H9 (cell line): ENCODE measurements at regions not wholly inside any gene's neighbourhood (a gene's known extent, or its start where the extent isn't known, plus 50 kb on each side); places are given as distances from the start of the nearest gene placed in this dataset.

ENCODE experiments used
- DNase-seq: peaks from one replicate; pipeline ENCODE4 v3.0.0-alpha.2; 2017
- H2AFZ ChIP-seq: one replicate; pipeline ENCODE4 v1.6.1; 2013; ENCODE audit warnings: mild to moderate bottlenecking, low read length, control low read depth, moderate library complexity
- H2AK5ac ChIP-seq: 2 replicates; pipeline ENCODE4 v1.6.1; 2013; ENCODE audit warnings: low read length, control low read depth, mixed read lengths; ENCODE audit not compliant: insufficient read length
- H2BK120ac ChIP-seq: one replicate; pipeline ENCODE4 v1.6.1; 2013; ENCODE audit warnings: low read depth, mild to moderate bottlenecking, low read length, control low read depth, inconsistent platforms; ENCODE audit not compliant: poor library complexity, severe bottlenecking
- H2BK12ac ChIP-seq: 2 replicates; pipeline ENCODE4 v1.6.1; 2013; ENCODE audit warnings: low read length, control low read depth, mixed read lengths, low read depth; ENCODE audit not compliant: insufficient read length
- H2BK15ac ChIP-seq: 2 replicates; pipeline ENCODE4 v1.6.1; 2013; ENCODE audit warnings: low read depth, low read length, control low read depth
- H2BK20ac ChIP-seq: one replicate; pipeline ENCODE4 v1.6.1; 2013; ENCODE audit warnings: low read depth, mild to moderate bottlenecking, low read length, control low read depth, inconsistent platforms; ENCODE audit not compliant: poor library complexity, severe bottlenecking
- H2BK5ac ChIP-seq: 2 replicates; pipeline ENCODE4 v1.6.1; 2013; ENCODE audit warnings: low read length, control low read depth, mixed read lengths; ENCODE audit not compliant: insufficient read length
- H3K14ac ChIP-seq: 2 replicates; pipeline ENCODE4 v1.6.1; 2013; ENCODE audit warnings: low read length, control low read depth; ENCODE audit not compliant: insufficient read depth
- H3K18ac ChIP-seq: 2 replicates; pipeline ENCODE4 v1.6.1; 2013; ENCODE audit warnings: low read depth, mild to moderate bottlenecking, mixed read lengths, low read length, control low read depth; ENCODE audit not compliant: insufficient read length
- H3K23ac ChIP-seq: 2 replicates; pipeline ENCODE4 v1.6.1; 2013; ENCODE audit warnings: low read length, control low read depth, mixed read lengths, low read depth; ENCODE audit not compliant: insufficient read length
- H3K23me2 ChIP-seq: 2 replicates; pipeline ENCODE4 v1.6.1; 2013; ENCODE audit warnings: low read depth, mild to moderate bottlenecking, mixed read lengths, low read length, control low read depth; ENCODE audit not compliant: insufficient read length, poor library complexity, severe bottlenecking
- H3K27ac ChIP-seq: 2 replicates; pipeline ENCODE4 v1.5.1; 2013; ENCODE audit warnings: low read length, control low read depth, mixed read lengths, low read depth; ENCODE audit not compliant: insufficient read length
- H3K27me3 ChIP-seq: 2 replicates; pipeline ENCODE4 v1.6.1; 2013; ENCODE audit warnings: low read length, control low read depth, inconsistent platforms; ENCODE audit not compliant: insufficient read depth
- H3K4ac ChIP-seq: 2 replicates; pipeline ENCODE4 v1.6.1; 2013; ENCODE audit warnings: low read depth, mild to moderate bottlenecking, control low read depth, inconsistent platforms, low read length, moderate library complexity
- H3K4me1 ChIP-seq: 2 replicates; pipeline ENCODE4 v1.6.1; 2013; ENCODE audit warnings: low read length, control low read depth, inconsistent platforms; ENCODE audit not compliant: insufficient read depth
- H3K4me2 ChIP-seq: 2 replicates; pipeline ENCODE4 v1.6.1; 2013; ENCODE audit warnings: low read length, control low read depth, mixed read lengths; ENCODE audit not compliant: insufficient read length, insufficient read depth
- H3K56ac ChIP-seq: 2 replicates; pipeline ENCODE4 v1.6.1; 2013; ENCODE audit warnings: low read depth, mild to moderate bottlenecking, mixed read lengths, low read length, control low read depth; ENCODE audit not compliant: insufficient read length
- H3K79me1 ChIP-seq: 2 replicates; pipeline ENCODE4 v1.6.1; 2013; ENCODE audit warnings: low read depth, mild to moderate bottlenecking, moderate library complexity, low read length, control low read depth, inconsistent platforms; ENCODE audit not compliant: insufficient read depth, poor library complexity, severe bottlenecking
- H3K79me2 ChIP-seq: 2 replicates; pipeline ENCODE4 v1.6.1; 2013; ENCODE audit warnings: low read length, control low read depth, inconsistent platforms; ENCODE audit not compliant: insufficient read depth
- H3K9ac ChIP-seq: 2 replicates; pipeline ENCODE4 v1.6.1; 2013; ENCODE audit warnings: low read length, control low read depth, mixed read lengths; ENCODE audit not compliant: insufficient read length; ENCODE audit errors: extremely low read depth
- H3K9me3 ChIP-seq: one replicate; pipeline ENCODE4 v1.6.1; 2013; ENCODE audit warnings: low read depth, low read length, inconsistent platforms; ENCODE audit not compliant: control insufficient read depth
- H3T11ph ChIP-seq: one replicate; pipeline ENCODE4 v1.6.1; 2013; ENCODE audit warnings: mild to moderate bottlenecking, low read length, control low read depth, inconsistent platforms
- H4K20me1 ChIP-seq: one replicate; pipeline ENCODE4 v1.6.1; 2013; ENCODE audit not compliant: control insufficient read depth, insufficient read length, insufficient read depth
- H4K5ac ChIP-seq: 2 replicates; pipeline ENCODE4 v1.6.1; 2013; ENCODE audit warnings: low read depth, mild to moderate bottlenecking, mixed read lengths, low read length, control low read depth; ENCODE audit not compliant: insufficient read length
- H4K8ac ChIP-seq: replicated peaks from 2 replicates; pipeline ENCODE4 v1.6.1; 2013; ENCODE audit warnings: low read length, control low read depth, mixed read lengths, low read depth; ENCODE audit not compliant: insufficient read length
- H4K91ac ChIP-seq: 2 replicates; pipeline ENCODE4 v1.6.1; 2013; ENCODE audit warnings: low read depth, mild to moderate bottlenecking, moderate library complexity, mixed read lengths, low read length, control low read depth; ENCODE audit not compliant: insufficient read length
- H3K27ac Mint-ChIP-seq, 3 experiments: 2 replicates in 2 of 3; 3 replicates in 1 of 3; pipeline ENCODE4 v1.8.0; 2020 to 2021; ENCODE audit warnings: mixed read lengths in 3 of 3, mild to moderate bottlenecking in 1 of 3, moderate library complexity in 1 of 3
- H3K27me3 Mint-ChIP-seq: 2 replicates; pipeline ENCODE4 v1.8.0; 2021; ENCODE audit warnings: low read depth, mild to moderate bottlenecking, moderate library complexity, mixed read lengths
- H3K36me3 Mint-ChIP-seq, 3 experiments: 2 replicates in 2 of 3; 3 replicates in 1 of 3; pipeline ENCODE4 v1.8.0; 2020 to 2021; ENCODE audit warnings: low read depth in 3 of 3, mixed read lengths in 3 of 3; ENCODE audit not compliant: insufficient read depth in 1 of 3
- H3K4me1 Mint-ChIP-seq, 2 experiments: 2 replicates each; pipeline ENCODE4 v1.8.0; 2020; ENCODE audit warnings: mixed read lengths in 2 of 2
- H3K4me3 Mint-ChIP-seq, 2 experiments: 2 replicates in 1 of 2; 3 replicates in 1 of 2; pipeline ENCODE4 v1.8.0; 2020 to 2021; ENCODE audit warnings: mild to moderate bottlenecking in 2 of 2, mixed read lengths in 2 of 2, moderate library complexity in 1 of 2
- H3K9me3 Mint-ChIP-seq, 2 experiments: 2 replicates in 1 of 2; 3 replicates in 1 of 2; pipeline ENCODE4 v1.8.0; 2020; ENCODE audit warnings: mild to moderate bottlenecking in 2 of 2, mixed read lengths in 2 of 2, moderate library complexity in 1 of 2
- CTCF ChIP-seq: fragments of 200-600 bp; sonication (generic); conservative IDR thresholded peaks from 3 replicates; pipeline ENCODE4 v1.8.0; 2021; ENCODE audit warnings: antibody characterized with exemption, mild to moderate bottlenecking
- WGBS: extraction: QIAGEN DNeasy Blood & Tissue Kit; methylation state at CpG from one replicate; pipeline ENCODE4 v1.1.7; 2013; ENCODE audit warnings: missing lambda C conversion rate, low lambda C conversion rate, mixed read lengths; ENCODE audit not compliant: insufficient read length; ENCODE audit errors: extremely low coverage; 5-methylcytosine and 5-hydroxymethylcytosine counted together

DNA sequence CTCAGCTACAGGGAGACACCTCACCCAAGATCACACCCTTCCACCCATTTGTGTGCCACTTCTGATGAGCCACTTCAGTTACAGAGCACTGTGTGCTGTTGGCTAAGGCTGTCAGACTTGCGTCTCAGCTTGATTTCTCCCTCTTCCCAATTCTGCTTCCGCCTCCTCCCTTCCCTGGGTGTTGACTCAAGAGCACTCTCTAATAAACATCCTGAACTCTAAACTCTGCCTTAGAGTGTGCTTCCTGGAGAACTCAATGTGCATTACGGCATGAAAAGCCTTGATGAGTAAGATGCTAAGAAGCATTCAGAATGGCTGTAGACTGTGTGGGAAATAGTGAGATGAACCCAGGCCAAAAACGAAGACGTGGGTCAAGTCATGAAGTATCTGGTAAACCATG lies 54.9 kb upstream of the S1PR1 start:
- Mint-ChIP-seq H3K4me3 (no peak overlapping the region), H3K4me1 (no peaks in the 10 kb centered on the region), H3K27me3 (no peaks in the 10 kb centered on the region), H3K36me3 (no peaks in the 10 kb centered on the region), H3K9me3 (no peaks in the 10 kb centered on the region), H3K27ac (no peak overlapping the region)
- DNase-seq: no peak
- H3K4me1 ChIP-seq: no peaks in the 10 kb centered on the region
- H2BK120ac ChIP-seq: no peak overlapping the region
- no peak overlapping the region for H2BK15ac ChIP-seq
- no CpG with 5 or more reads among the region's 5 CpGs for WGBS
- H4K8ac ChIP-seq: peak overlapping the region; percentile 72
- no peak overlapping the region for H4K5ac ChIP-seq
- no peaks in the 10 kb centered on the region for H4K20me1 ChIP-seq
- H3K27me3 ChIP-seq: no peaks in the 10 kb centered on the region
- no peaks in the 10 kb centered on the region for H3K23me2 ChIP-seq
- H3K4me2 ChIP-seq: no peak overlapping the region
- H3K9ac ChIP-seq: no peak overlapping the region
- no peak overlapping the region for H2BK20ac ChIP-seq
- H3K23ac ChIP-seq: no peak overlapping the region
- no peak overlapping the region for H2BK5ac ChIP-seq
- H3K79me2 ChIP-seq: no peaks in the 10 kb centered on the region
- H4K91ac ChIP-seq: no peak overlapping the region
- H3K9me3 ChIP-seq: no peaks in the 10 kb centered on the region
- no peak overlapping the region for H2AK5ac ChIP-seq
- H3K79me1 ChIP-seq: no peaks in the 10 kb centered on the region
- H3K56ac ChIP-seq: no peak overlapping the region
- H3K4ac ChIP-seq: no peak overlapping the region
- no peak for TF ChIP-seq CTCF
- no peak overlapping the region for H3K14ac ChIP-seq
- no peak overlapping the region for H3K18ac ChIP-seq
- no peak overlapping the region for H3K27ac ChIP-seq
- no peak overlapping the region for H3T11ph ChIP-seq
- H2BK12ac ChIP-seq: no peak overlapping the region
- H2AFZ ChIP-seq: no peak overlapping the region
